Stimulated activated naive B cell treated with anti-CD40 and anti-IgM and Interleukin-4, amounts not matched to agents 10 μg/mL and 1 μg/mL and 100 μg/mL, for 72 hours (primary cell): ENCODE measurements at regions not wholly inside any gene's neighbourhood (a gene's known extent, or its start where the extent isn't known, plus 50 kb on each side); places are given as distances from the start of the nearest gene placed in this dataset.

Experiments
- ATAC-seq, 2 donors: fragments of 150-1000 bp; cut with Tn5 transposase; replicated peaks; 2 replicates each; pipeline ENCODE4 v1.10.0; 2021; ENCODE audit warnings: moderate library complexity in 1 of 2
- DNase-seq: peaks from one replicate; pipeline ENCODE4 v3.0.0; 2021
- H3K27ac Mint-ChIP-seq: one replicate; pipeline ENCODE4 v1.8.0; 2022; ENCODE audit warnings: mild to moderate bottlenecking, mixed read lengths
- H3K27me3 Mint-ChIP-seq, 2 donors: one replicate each; pipeline ENCODE4 v1.8.0; 2022; ENCODE audit warnings: mixed read lengths in 2 of 2
- H3K36me3 Mint-ChIP-seq, 2 donors: one replicate each; pipeline ENCODE4 v1.8.0; 2022; ENCODE audit warnings: mixed read lengths in 2 of 2, mild to moderate bottlenecking in 1 of 2
- H3K4me1 Mint-ChIP-seq, 2 donors: one replicate each; pipeline ENCODE4 v1.8.0; 2022; ENCODE audit warnings: mixed read lengths in 2 of 2, mild to moderate bottlenecking in 1 of 2
- H3K4me3 Mint-ChIP-seq, 2 donors: one replicate each; pipeline ENCODE4 v1.8.0; 2022; ENCODE audit warnings: mild to moderate bottlenecking in 2 of 2, mixed read lengths in 2 of 2, moderate library complexity in 1 of 2
- H3K9me3 Mint-ChIP-seq, 2 donors: one replicate each; pipeline ENCODE4 v1.8.0; 2022; ENCODE audit warnings: mixed read lengths in 2 of 2, mild to moderate bottlenecking in 1 of 2

GRCh38 chr4:129747756-129748155, 651.8 kb downstream of the C4orf33 start:
- Mint-ChIP-seq H3K4me3 (no peak overlapping the region), H3K36me3 (no peaks in the 10 kb centered on the region), H3K9me3 (no peaks in the 10 kb centered on the region), H3K27me3 (no peaks in the 10 kb centered on the region), H3K27ac (no peak overlapping the region), H3K4me1 (no peaks in the 10 kb centered on the region)
- ATAC-seq (no peak), DNase-seq (no peak)

DNA sequence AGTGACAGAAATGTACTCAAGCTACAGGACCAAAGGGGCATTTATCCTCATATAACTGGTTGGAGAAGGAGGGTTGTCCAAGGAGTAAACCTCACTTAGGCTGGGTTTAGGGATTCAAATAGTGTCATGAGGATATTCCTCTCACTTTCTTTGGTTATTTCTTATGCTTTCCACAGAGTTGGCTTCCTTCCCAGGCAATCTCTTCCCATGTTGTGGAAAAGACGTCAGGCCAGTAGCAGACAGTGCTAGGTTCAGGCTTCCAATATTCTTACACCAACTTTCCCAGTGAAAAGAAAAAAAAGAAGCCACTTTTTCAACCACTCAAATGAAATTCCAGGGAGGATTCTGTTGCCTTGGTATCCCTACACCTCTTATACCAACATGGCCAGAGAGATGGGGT, 653.0 kb downstream of the C4orf33 start:
- no peak overlapping the region for H3K4me3 Mint-ChIP-seq
- no peaks in the 10 kb centered on the region for H3K36me3 Mint-ChIP-seq
- no peaks in the 10 kb centered on the region for H3K27me3 Mint-ChIP-seq
- no peaks in the 10 kb centered on the region for H3K4me1 Mint-ChIP-seq
- DNase-seq = no peak
- H3K9me3 Mint-ChIP-seq = no peaks in the 10 kb centered on the region
- no peak for ATAC-seq
- H3K27ac Mint-ChIP-seq = no peak overlapping the region

DNA sequence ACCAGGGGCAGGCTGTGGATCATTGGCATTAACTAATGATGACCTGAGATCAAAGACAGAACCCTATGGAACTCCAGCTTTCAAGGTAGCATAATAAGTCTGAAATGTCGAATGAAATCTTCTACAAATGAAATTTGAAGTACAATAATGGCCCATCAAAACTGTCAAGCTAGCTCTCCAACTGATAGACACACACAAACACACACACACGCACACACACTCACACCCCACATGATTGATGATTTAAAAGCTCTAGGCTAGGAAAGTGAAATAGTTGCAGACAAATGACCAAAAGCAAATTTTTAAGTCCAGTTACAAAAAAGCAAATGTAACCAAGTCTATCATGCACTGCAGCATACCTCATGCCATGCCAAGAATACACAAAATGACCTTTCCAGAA, 655.7 kb downstream of the C4orf33 start:
- no peak for ATAC-seq
- Mint-ChIP-seq H3K4me1 (no peaks in the 10 kb centered on the region), H3K9me3 (peaks cover 2 to 3% of the 10 kb centered on the region in 2 donors)

DNA sequence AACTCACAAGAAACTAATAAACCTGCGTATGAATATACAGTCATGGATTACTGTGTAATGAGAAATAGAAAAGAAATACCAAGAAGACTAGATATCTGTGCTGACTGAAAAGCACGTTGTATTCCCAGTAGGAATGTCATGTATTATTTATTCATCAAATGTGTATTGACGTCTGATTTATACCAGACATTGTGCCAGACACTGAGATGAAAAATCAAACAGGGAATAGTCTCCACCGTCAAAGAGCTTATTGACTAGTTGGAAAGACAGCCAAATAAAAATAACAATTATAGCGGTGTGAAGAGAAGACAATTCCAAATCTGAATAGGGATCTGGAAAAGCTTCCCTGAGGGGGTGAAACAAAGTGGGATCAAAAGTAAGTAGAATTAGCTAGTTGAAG, 687.6 kb downstream of the C4orf33 start:
- Mint-ChIP-seq H3K36me3 (no peaks in the 10 kb centered on the region), H3K9me3 (peaks cover 6% of the 10 kb centered on the region in 2 donors), H3K27ac (no peak overlapping the region), H3K27me3 (no peaks in the 10 kb centered on the region), H3K4me1 (no peaks in the 10 kb centered on the region), H3K4me3 (no peak overlapping the region)
- ATAC-seq = no peak
- no peak for DNase-seq

More for the DNA sequence above, 655.7 kb downstream of the C4orf33 start:
- H3K4me3 Mint-ChIP-seq = no peak overlapping the region
- no peaks in the 10 kb centered on the region for H3K27me3 Mint-ChIP-seq
- H3K27ac Mint-ChIP-seq = no peak overlapping the region
- no peak for DNase-seq
- no peaks in the 10 kb centered on the region for H3K36me3 Mint-ChIP-seq

DNA sequence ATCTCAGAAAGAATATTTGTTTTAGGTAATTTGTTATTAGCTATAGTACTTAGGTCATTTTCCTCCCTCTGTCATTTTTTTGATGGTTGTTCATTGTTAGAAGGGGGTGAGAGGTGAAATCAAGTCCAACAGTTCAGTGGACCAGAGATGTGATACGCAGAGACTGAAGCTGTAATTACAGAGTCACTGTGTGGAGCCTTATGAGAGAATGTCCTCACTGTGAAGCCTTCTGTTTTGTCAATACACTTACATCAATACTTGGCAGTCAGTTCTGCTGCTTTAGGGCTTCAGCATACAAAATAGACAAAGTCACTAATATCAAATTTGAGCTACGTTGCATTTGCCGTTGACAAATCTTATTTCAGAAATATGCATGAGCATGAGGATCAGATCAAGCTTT, 692.5 kb downstream of the C4orf33 start:
- H3K27me3 Mint-ChIP-seq = no peaks in the 10 kb centered on the region
- H3K4me3 Mint-ChIP-seq = no peak overlapping the region
- no peak for ATAC-seq
- DNase-seq = no peak
- no peak overlapping the region for H3K27ac Mint-ChIP-seq
- no peaks in the 10 kb centered on the region for H3K4me1 Mint-ChIP-seq
- H3K36me3 Mint-ChIP-seq = no peaks in the 10 kb centered on the region
- H3K9me3 Mint-ChIP-seq = peaks cover 3 to 6% of the 10 kb centered on the region in 2 donors

DNA sequence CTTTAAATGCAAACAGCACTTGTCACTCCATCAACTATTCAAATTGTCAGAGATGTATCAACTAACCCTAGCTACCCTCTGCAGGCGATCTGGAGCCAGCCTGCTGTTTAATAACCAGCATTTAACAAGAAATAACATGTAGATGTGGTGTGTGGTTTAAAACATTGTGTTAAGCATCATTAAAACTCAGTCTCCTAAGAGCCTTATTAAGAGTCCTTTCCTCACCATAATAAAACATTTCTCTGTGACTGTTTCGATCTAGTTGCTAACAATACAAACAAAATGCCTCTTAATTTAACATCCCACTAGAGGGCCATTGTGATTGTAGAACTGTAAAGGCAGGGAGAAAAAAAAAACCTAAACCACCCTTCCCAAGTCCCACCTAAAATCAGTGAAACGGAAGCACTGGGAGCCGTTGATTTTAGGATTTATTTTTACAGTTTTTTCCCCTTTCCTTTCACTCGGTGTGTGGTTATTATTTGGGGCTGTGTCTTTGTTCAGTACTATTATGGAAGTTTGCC, 708.6 kb downstream of the C4orf33 start:
- Mint-ChIP-seq H3K4me3 (no peak overlapping the region), H3K9me3 (peaks cover 0 to 5% of the 10 kb centered on the region in 2 donors), H3K36me3 (no peaks in the 10 kb centered on the region), H3K4me1 (no peaks in the 10 kb centered on the region), H3K27me3 (no peaks in the 10 kb centered on the region), H3K27ac (no peak overlapping the region)
- no peak for DNase-seq
- no peak for ATAC-seq

DNA sequence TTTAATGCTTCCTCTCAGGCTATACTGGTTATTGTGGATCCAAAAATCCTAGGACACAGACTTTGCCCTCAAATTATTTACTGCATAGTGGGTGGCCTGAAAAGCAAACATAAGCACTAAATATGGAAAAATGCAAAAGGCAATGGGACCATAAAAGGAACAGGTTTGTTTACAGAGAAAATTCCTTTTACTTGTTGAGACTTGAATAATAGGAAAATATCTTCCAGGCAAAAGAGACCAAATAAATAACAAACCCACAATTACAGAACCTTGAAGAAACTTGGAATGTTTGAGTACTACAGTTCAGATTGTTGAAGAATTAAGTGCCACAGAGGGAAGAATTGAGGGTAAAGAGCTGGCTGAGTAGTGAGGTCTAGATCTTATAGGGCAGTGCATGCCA, 711.0 kb downstream of the C4orf33 start:
- no peaks in the 10 kb centered on the region for H3K27me3 Mint-ChIP-seq
- ATAC-seq (no peak), DNase-seq (no peak)
- H3K36me3 Mint-ChIP-seq = no peaks in the 10 kb centered on the region
- H3K9me3 Mint-ChIP-seq = peaks cover 0 to 5% of the 10 kb centered on the region in 2 donors
- H3K4me3 Mint-ChIP-seq = no peak overlapping the region
- H3K4me1 Mint-ChIP-seq = no peaks in the 10 kb centered on the region
- no peak overlapping the region for H3K27ac Mint-ChIP-seq

GRCh38 chr4:129808242-129808641, 712.3 kb downstream of the C4orf33 start:
- H3K9me3 Mint-ChIP-seq = peaks cover 0 to 5% of the 10 kb centered on the region in 2 donors
- no peaks in the 10 kb centered on the region for H3K36me3 Mint-ChIP-seq
- H3K4me1 Mint-ChIP-seq = no peaks in the 10 kb centered on the region
- ATAC-seq (no peak), DNase-seq (no peak)
- no peak overlapping the region for H3K4me3 Mint-ChIP-seq
- H3K27ac Mint-ChIP-seq = no peak overlapping the region
- H3K27me3 Mint-ChIP-seq = no peaks in the 10 kb centered on the region

DNA sequence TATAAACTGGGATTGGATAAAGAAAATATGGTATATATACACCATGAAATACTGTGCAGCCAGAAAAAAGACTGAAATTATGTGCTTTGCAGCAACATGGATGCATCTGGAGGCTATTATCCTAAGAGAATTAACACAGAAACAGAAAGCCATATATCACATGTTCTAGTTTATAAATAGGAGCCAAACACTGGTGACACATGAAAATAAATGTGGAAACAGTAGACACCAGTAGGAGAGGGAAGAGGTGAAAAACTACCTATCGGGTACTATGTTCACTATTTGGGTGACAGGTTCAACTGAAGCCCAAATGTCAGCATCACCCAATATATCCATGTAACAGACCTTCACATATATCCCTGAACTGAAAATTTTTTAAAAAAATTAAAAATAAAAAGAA, 725.1 kb downstream of the C4orf33 start:
- Mint-ChIP-seq H3K4me1 (no peaks in the 10 kb centered on the region), H3K4me3 (no peak overlapping the region), H3K27ac (no peak overlapping the region), H3K36me3 (no peaks in the 10 kb centered on the region), H3K27me3 (no peaks in the 10 kb centered on the region), H3K9me3 (no peaks in the 10 kb centered on the region)
- ATAC-seq (no peak), DNase-seq (no peak)

- Mint-ChIP-seq H3K4me3 (no peak overlapping the region), H3K9me3 (peaks cover 0 to 1% of the 10 kb centered on the region in 2 donors), H3K36me3 (no peaks in the 10 kb centered on the region), H3K27me3 (no peaks in the 10 kb centered on the region), H3K27ac (no peak overlapping the region), H3K4me1 (no peaks in the 10 kb centered on the region)
- ATAC-seq = no peak
- no peak for DNase-seq
Measured at GRCh38 chr4:129821963-129822362, 726.0 kb downstream of the C4orf33 start.

DNA sequence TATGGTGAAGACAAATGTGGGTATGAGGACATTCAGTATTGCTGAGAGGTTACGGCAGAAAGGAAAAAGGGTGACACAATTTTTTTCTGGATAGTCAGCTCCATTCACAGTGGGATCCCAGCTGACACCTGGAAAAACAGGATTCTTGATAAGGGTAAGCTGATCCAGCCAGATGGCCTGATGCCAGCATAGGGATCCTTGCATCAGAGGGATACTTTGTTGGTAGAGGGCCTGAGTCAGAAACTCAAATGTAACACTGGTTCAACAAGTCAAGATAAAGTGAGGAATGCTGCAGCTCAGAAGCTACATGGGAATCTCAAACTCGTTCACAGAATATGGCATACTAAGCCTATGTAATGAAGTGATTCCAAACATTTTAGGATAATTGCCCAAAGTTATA, 726.7 kb downstream of the C4orf33 start:
- no peaks in the 10 kb centered on the region for H3K27me3 Mint-ChIP-seq
- no peak for DNase-seq
- H3K36me3 Mint-ChIP-seq = no peaks in the 10 kb centered on the region
- no peak for ATAC-seq
- H3K27ac Mint-ChIP-seq = no peak overlapping the region
- H3K4me1 Mint-ChIP-seq = no peaks in the 10 kb centered on the region
- no peak overlapping the region for H3K4me3 Mint-ChIP-seq
- H3K9me3 Mint-ChIP-seq = peaks cover 0 to 1% of the 10 kb centered on the region in 2 donors

- Mint-ChIP-seq H3K27ac (no peak overlapping the region), H3K27me3 (no peaks in the 10 kb centered on the region), H3K4me1 (no peaks in the 10 kb centered on the region), H3K9me3 (peaks cover 0 to 1% of the 10 kb centered on the region in 2 donors), H3K36me3 (no peaks in the 10 kb centered on the region), H3K4me3 (no peak overlapping the region)
- ATAC-seq = no peak
- no peak for DNase-seq
Measured at GRCh38 chr4:129823105-129823504, 727.2 kb downstream of the C4orf33 start.

DNA sequence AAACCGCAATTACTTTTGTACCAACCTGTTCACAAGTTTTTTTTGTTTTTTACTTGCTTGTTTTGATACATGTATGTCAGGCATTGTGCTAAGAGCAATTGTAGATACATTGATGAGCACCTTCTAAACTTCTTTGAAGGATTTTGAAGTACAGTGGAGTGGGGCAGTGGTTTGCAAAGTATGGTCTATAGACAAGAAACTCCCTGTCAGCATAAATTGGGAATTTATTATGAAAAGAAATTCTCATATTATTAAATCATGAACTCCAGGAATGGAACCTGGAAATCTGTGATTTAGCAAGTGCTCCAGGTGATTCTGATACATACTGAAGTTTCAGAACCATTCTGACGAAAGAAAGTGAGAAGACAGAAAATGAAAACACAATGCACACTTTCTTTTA, 733.4 kb downstream of the C4orf33 start:
- ATAC-seq (no peak), DNase-seq (no peak)
- H3K9me3 Mint-ChIP-seq = peaks cover 0 to 1% of the 10 kb centered on the region in 2 donors
- H3K27me3 Mint-ChIP-seq = no peaks in the 10 kb centered on the region
- no peaks in the 10 kb centered on the region for H3K4me1 Mint-ChIP-seq
- H3K36me3 Mint-ChIP-seq = no peaks in the 10 kb centered on the region
- no peak overlapping the region for H3K27ac Mint-ChIP-seq
- no peak overlapping the region for H3K4me3 Mint-ChIP-seq

- H3K27me3 Mint-ChIP-seq = no peaks in the 10 kb centered on the region
- H3K36me3 Mint-ChIP-seq = no peaks in the 10 kb centered on the region
- no peaks in the 10 kb centered on the region for H3K4me1 Mint-ChIP-seq
- no peak for DNase-seq
- no peak overlapping the region for H3K4me3 Mint-ChIP-seq
- H3K27ac Mint-ChIP-seq = no peak overlapping the region
- no peak for ATAC-seq
- H3K9me3 Mint-ChIP-seq = peaks cover 4 to 9% of the 10 kb centered on the region in 2 donors
Measured at GRCh38 chr4:129839687-129840086, 743.7 kb downstream of the C4orf33 start.

DNA sequence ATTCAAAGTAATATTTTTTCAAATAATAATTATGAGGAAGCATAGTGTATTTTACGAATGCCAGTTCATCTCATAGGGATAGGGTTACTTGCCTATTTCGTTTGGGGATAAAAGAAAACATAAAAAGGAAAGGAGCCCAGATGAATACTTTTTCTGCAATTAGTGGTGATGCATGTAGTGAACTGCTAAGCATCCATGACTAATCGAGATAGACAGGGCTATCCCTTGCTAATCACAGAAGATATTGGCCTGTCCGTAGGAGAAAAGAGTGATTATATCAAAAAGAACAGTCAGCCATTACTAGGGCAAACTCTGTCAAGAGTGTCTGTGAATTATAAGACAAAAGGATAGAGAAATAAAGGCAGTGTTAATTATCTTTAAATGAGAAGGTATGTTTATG, 746.1 kb downstream of the C4orf33 start:
- ATAC-seq (no peak), DNase-seq (no peak)
- H3K27ac Mint-ChIP-seq = no peak overlapping the region
- no peaks in the 10 kb centered on the region for H3K27me3 Mint-ChIP-seq
- H3K36me3 Mint-ChIP-seq = no peaks in the 10 kb centered on the region
- no peak overlapping the region for H3K4me3 Mint-ChIP-seq
- H3K9me3 Mint-ChIP-seq = peaks cover 4 to 10% of the 10 kb centered on the region in 2 donors
- no peaks in the 10 kb centered on the region for H3K4me1 Mint-ChIP-seq

- H3K9me3 Mint-ChIP-seq = peaks cover 3 to 4% of the 10 kb centered on the region in 2 donors
- DNase-seq (no peak), ATAC-seq (no peak)
- no peaks in the 10 kb centered on the region for H3K27me3 Mint-ChIP-seq
- H3K27ac Mint-ChIP-seq = no peak overlapping the region
- H3K4me1 Mint-ChIP-seq = no peaks in the 10 kb centered on the region
- H3K4me3 Mint-ChIP-seq = no peak overlapping the region
- no peaks in the 10 kb centered on the region for H3K36me3 Mint-ChIP-seq
Measured at GRCh38 chr4:129852434-129852833, 756.5 kb downstream of the C4orf33 start.
